DMS79 (cell line): ENCODE measurements at regions not wholly inside any gene's neighbourhood (a gene's known extent, or its start where the extent isn't known, plus 50 kb on each side); places are given as distances from the start of the nearest gene placed in this dataset.
"Not testable (repeated sequence)": the region's sequence is repeated elsewhere in the genome, so short reads cannot be mapped to it uniquely, and the experiment has no call there.

Experiments
- DNase-seq: peaks from one replicate; lab custom pipeline; 2025; lab: John Stamatoyannopoulos, UW

DNA sequence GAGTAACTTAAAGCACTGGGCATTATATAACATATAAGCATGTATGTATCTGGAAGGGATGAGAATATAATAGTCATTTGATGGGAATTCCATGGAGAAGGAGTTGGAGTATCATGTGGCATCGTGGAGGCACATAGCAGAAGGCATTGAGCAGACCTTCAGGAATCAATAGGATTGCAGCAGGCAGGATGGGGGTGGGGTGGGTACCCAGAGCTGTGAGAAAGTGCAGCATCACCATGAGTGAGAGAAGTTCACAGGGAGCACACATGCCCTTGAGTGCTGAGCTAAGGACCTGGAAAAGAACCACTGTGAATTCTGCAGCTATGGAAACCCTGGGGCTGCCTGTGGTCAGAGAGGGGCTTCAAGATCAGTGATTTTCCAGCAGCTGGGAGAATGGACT, 57.3 kb downstream of the MED10 start:
- DNase-seq, result no peak

DNA sequence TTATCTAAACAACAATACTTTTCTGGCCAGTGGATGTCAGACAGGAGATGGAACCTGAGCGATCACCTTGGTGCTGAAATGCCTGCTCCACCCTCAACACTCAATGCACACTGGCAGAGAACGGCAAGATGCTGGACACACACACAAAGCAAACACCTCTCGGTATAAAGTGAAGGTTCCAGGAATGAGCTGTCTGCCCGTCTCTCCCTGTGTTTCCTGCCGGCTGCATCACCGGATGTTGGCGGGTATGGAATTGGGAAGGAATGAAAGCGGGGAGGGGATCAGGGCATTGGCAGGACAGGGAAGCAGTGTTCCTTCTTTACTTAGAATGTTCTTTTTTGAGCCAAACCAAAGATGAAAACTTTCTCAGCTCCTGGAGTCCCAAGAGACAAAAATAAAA, 59.2 kb downstream of the MED10 start:
- DNase-seq, result no peak

DNA sequence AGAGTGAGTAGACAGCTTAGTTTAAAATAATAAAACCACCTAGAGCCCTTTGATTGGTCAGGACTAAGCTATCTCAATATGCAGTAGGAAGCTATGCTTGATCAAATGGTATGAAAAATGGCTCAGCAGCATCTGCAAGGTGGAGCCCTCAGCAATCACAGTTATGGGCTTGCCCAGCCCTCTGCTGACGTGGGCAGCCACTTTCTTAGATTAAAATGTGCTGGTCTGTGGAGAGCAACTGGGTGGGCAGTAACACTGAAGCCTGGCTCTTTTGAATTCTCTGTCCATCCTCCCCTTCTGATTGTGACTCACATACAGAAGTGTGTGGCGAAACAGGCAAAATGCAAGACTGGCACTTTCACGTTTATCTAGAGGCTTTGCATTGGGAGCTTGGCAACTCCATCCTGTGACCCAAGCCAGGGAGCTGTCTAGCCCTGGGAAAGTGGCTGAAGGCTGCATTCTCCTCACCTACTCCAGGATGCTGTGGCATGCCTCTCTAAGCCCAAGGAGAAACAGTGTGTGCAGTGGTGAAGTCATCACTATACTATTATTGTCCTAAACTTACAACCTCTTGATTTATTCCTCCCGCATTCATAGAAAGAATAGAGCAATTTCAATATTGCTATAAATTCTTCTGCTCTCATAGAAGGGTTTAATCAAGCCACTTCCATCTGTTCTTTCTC, 61.1 kb downstream of the MED10 start:
- DNase-seq, result no peak

DNA sequence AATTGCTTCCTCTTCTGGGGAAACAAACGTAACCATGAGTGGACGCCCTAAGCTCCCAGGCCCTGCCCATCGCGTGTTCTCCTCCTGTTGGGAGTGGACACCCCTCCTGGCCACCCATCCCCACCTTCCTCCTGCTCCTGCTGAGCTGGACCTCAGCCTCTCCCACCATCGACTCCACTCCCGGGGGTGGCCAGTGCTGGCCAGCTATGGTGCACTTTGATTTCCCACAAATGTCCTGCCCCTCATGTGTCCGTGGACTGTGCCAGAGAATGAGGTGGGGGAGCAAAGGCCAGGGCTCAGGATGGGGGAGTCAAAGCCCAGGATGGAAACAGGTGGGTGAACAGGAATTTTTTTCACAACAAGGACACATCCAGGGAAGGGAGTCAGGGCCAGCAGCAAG, 62.8 kb downstream of the MED10 start:
- DNase-seq, result no peak

DNA sequence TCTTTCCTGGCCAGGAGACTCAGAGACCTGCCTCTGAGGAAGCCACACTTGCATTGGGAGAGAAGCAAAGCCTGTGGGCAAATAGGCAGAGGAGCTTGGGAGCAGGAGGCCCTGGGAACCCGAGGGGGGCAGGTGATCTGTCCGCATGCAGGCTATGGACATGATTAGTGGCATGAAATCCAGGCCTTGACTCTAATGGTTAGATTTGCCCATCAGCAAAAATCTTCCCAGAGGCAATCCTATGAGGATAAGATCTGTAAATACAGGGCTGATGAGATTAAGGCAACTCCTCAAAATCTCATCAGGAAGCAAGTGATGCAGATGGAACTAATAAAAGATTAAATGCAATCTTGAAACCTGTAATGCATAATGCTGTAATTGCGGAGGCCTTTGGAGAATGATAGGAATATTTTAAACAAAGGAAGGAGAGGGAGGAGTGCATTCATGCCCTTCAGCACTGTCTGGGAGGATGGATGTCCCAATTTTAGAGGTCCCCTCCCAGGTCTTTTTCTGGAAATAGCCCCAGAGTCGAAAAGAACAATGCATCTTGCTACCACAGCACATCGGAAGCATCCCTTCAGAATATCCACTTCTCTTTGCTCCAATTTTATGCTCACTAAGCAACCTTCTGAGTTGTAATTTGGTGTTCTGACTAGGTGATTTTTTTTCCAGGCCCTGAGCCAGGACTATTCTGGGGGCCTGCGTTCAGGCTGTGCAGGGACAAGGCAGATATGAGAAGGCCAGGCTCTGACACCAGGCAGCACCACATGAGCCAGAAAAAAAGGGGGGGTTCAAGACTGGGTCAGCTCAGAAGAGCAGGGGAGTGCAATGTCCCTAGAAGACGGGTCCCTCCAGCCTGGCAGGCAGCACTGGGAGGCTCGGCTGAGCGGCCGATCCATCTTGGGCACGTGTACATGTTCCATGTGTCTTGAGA, 66.5 kb downstream of the MED10 start:
- no peak for DNase-seq

DNA sequence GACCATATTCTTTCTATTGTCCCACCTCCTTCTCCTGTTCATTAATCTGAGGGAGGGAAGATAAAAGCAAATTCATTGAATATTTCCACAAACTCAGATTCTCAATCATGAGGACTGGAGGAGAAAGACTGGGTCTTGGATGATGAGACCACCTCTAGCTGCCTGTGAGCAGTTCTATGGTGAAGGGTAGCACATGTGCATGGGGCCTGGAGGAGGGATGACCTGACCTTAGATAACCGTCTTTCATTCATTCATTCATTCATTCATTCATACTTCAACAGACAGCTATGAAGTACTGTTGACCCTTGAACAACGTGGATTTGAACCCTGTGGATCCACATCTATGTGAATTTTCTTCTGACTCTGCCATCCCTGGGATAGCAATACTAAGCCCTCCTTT, 68.4 kb downstream of the MED10 start:
- no peak for DNase-seq

DNA sequence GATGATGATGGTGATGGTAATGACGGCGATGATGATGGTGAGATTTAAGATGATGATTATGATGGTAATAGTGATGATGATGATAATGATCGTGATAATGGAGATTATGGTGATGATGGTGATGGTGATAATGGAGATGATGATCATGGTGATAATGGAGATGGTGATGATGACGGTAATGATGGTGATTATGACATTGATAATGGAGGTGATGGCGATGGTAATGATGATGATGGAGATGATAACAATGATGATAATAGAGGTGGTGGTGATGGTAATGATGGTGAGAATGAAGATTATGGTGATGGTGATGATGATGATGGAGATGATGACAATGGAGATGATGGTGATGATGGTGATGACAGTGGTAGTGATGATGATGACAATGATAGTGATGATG, 69.7 kb downstream of the MED10 start:
- DNase-seq, result no peak

DNA sequence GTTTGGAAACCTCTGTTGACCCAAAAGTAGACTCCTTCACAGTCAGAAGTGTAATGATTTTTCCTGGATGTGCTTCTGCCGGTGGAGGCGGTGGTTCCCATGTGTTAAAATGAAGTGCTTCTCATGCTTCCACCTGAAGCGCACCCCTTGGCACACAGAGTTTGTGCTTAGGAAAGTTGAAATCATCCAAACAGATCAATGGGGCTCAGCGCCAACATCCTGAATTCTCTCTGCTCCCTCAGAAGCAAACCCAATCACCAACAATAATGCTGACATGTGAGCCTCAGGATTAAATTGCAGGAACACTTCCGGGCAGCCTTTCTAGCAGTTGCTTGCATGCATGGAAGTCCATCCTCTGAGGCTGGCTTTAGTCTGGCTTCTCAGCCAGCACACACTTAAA, 71.0 kb downstream of the MED10 start:
- no peak for DNase-seq

DNA sequence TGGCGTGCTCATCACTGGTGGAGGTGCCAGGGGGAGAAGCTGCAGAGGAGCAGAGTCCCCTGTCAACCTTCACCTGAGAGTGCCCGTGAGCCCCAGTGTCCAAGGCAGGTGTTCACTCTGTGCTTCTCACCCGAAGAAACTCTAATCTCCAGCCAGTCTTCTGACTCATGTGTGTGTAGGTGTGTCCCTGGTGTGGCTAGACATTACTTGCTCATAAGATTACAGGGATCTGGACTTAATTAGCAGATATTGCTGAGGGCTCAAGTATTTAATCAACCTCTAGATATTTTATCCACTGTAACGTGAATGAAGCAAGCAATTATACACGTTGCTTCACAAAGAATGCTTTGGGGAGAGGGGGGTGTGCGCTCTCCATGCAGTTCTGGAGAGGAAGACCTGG, 72.5 kb downstream of the MED10 start:
- no peak for DNase-seq

DNA sequence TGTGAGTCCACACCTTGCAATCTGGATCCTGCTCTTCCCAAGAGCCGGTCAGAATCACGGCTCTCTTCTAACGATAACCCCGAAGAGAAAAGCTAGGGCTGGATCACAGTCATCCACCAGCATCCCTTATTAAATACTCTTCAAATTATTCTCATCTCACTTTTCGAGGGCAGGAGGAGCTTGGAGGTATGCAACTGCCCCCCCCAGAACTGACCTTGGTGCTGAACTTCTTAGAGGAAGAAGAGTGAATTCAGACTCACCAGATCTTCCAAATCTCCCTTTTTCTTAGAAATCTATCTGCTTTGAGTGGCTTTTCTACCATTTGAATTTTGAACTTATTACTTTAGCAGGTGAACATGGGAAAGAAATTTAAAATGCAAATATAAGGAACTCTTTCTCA, 75.7 kb downstream of the MED10 start:
- no peak for DNase-seq

DNA sequence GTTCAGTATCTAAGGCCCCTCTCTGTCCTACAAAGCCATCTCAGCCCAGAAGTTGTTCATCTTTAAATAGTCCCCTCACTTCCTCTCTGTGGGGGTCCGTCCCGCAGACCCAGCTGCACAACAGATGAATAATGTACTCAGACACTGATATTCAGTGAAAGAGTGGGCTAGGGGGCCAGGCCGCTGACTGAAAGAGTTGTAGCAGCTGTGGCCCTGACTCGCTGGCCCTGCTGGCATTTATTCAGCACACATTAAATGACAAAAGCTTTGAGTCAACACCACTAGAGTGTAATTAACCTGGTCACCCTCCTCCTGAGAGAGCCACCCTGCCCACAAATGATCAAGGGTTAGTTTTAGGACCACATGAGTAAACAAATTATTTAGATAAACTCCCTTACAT, 76.3 kb downstream of the MED10 start:
- DNase-seq, result no peak

DNA sequence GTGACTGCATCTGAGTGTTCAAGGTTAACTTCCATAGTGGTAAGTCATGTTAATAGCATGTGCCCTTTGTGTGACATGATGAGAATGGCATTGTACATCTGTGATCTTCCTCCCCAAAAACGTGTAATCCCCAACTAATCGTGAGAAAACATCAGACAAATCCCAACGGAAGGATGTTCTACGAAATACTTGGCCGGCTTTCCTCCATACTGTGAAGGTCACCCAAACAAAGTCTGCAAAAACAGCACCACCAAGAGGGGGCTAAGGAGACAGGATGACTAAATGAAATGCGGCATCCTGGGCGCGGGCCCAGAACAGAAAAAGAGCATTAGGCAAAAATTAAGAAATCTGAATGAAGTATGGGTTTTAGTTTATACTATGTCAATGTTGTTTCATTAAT, 81.8 kb downstream of the MED10 start:
- DNase-seq, result no peak

DNA sequence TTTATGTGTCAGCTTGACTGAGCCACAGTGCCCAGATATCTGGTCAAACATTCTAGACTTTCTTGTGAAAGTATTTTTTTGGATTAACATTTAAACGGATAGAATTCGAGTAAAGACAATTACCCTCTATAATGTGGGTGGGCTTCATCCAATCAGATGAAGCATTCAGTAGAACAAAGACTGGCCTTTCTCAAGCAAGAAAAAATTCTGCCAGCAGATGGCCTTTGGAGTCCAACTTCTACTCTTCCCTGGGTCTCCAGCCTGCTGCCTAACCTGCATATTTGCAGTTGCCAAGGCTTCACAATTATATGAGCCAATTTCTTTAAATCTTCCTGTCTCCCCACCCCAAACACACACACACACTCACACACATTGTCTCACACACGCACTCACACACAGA, 86.4 kb downstream of the MED10 start:
- peak; percentile 11 for DNase-seq

DNA sequence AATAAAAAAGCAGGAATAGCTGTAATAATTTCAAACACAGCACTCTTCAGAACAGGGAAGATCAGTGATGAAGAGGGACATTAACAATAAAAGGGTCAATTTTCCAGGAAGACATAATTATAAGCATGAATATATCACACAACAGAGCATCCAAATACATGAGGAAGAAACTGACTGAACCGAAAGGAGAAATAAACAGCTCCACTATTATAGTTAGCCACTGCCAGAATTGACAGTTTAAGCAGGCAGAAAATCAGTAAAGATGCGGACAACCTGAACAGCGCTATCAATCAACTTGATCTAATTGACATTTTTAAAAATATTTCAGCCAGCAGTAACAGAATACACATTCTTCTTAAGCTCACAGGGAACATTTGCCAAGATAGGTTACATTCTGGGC, 89.1 kb downstream of the MED10 start:
- DNase-seq, result no peak

DNA sequence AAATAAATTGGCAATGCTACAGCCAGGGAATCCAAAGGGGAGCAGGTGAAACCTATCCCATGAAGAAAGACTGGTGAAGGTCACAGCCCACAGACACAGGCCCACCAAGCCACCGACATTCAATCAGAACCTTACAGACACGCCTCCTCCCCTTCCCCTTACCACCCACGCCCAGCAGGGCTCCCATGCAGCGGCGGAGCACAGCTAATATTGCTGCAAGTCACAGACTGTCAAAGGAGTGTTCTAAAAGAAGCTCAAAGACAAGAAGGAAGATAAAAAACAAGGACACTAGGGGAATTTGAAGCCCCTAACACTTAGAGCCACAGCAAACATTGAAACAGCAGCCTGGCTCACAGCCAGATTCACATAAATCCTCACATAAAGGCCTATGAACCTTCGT, 91.2 kb downstream of the MED10 start:
- no peak for DNase-seq

DNA sequence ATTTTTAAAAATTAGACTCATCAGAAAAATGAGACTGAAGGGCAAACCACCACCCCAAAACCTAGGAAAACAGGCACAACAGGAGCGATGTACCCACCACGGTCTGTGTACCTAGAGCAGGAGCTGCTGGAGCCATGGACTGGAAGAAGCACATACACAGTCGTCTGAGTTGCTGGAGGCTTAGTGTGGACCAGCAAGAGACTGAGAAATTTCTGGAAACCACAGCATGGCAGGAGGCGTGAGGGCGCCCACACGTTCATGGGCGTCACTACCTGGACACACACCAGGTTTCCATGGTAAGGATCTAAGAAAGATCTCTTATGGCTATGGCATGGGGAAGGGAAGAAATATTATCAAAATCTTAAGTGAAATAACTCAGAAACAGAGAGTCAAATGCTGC, 91.9 kb downstream of the MED10 start:
- DNase-seq, result no peak

DNA sequence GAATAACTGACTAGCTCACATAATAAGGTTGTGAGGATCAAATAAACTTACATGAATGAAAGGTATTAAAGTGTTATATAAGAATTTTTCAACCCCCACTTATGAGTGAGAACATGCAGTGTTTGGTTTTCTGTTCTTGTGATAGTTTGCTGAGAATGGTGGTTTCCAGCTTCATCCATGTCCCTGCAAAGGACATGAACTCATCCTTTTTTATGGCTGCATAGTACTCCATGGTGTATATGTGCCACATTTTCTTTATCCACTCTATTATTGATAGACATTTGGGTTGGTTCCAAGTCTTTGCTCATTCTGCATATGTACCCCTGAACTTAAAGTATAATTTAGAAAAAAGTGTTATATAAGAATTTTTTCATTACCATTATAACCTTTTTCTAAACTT, 93.9 kb downstream of the MED10 start:
- DNase-seq, result not testable (repeated sequence)

DNA sequence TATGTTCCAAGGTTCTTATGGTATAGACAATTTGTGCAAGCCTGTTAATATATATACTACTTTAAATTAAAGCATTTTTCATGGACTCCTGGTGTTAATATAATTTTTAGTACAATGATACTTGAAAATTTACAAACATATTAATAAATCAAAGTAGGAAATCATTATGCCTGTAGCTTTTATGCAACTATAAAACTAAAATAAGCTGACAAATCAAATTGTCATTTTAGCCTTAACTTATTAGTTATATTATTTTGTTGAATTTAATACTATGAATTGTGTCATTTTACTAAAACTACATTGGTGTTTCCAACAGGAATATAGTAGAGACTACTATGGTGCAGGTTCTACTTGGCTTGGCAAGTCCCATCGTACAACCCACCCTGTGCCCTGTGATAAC, 96.0 kb downstream of the MED10 start:
- no peak for DNase-seq

DNA sequence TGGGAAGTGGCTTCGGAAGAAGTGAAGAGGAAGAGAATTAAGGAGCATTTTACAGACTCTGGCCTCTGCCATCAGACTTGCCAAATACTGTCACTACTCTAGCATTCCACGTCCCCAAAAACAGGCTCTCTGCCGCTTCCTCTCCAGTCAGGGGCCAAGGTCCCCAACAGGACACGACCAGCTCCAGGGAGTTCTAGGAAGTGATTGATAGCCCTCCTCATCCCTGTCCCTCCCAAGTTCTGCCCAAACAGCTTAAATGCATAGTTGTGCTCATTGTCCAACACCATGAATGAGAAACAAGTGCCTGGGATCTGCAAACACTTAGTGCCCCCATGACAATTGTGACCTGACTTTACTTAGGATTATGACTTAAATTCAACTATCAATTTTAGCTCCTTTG, 96.5 kb downstream of the MED10 start:
- no peak for DNase-seq

DNA sequence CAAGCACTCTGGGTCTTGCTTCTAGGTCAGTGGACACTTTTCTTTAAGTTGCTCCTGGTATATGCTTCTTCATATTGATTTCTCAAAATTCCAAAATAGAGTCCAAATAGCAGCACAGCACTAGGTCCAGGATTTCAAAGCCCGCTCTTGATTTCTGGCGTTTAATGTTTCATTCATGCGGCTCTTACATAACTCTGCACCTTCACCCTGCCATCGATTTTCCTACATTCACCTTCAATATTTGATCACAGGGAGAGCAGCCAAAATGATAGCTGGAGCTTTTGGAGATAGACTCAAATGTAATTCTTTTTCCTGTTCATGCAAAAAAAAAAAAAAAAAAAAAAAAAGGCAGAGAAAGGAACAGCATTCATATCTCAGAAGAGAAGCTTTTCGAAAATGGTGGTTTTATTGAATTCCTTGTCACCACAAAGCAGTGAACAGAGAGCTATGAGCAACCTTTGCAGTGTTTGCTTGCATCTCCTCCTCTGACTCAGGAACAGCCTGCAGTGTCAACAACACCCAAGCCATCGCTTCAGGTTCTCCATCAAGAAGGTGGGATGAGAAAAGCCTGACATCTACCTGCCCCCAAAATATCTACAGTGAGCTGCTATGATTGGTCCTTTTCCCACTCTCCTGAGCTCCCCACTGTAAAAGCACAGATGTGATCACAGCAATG, 97.8 kb downstream of the MED10 start:
- no peak for DNase-seq

DNA sequence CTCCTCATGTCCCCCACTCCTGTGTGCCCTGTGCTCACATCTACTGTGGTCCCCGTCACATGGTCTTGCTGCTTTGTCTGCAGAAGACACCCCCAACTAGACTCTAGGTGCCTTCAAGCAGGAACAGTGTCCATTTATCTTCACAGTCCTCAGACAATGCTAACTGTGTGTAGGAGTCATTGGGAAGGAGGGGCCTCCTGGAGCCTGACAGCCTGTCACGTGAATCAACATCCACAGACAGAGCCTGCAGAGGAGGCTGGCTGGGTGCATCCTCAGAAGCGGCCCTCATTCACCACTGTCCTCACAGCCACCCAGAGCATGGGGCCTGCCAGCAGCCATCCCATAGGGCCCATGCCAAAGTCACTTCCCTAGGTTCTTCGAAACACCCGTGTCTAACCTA, 98.7 kb downstream of the MED10 start:
- DNase-seq, result no peak

DNA sequence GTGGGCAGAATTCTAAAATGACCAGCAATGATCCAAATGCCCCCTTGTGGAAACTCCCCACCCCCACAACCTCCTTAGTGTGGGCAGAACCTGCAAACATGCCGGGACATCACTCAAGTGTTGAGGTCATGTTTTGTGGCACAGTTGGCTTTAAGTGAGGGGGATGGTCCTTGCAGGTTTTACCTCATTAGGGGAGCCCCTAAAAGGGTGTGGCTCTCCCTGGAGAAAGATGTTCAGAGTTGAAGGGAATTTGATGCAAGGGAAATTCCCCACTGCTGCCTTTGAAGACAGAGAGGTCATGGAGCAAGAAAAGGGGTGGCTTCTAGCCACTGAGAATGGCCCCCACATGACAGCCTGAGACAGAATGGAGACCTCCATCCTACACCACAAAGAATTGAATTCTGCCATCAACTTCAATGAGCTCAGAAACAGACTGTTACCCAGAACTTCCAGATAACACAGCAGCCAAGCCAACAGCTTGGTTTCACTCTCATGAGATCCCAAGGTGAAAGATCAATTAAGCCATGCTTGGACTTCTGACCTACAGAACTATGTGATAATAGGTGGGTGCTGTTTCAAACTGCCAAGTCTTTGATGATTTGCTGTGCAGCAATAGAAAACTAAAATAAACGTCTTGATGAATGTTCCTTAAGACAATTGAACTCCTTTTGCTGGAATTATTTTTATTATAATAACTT, 103.4 kb downstream of the MED10 start:
- no peak for DNase-seq
